IPS-NIHi7 (cell line): ENCODE measurements at regions not wholly inside any gene's neighbourhood (a gene's known extent, or its start where the extent isn't known, plus 50 kb on each side); places are given as distances from the start of the nearest gene placed in this dataset.
A peak's percentile ranks its signal among the peaks of the same experiment; 100 is the strongest.

Experiments used
- DNase-seq: peaks from one replicate; pipeline ENCODE4 v3.0.0; 2012; ENCODE audit warnings: mixed read lengths; ENCODE audit errors: extremely low spot score

GRCh38 chr14:101066826-101067510 is 163.4 kb upstream of the RTL1 start:
- no peak for DNase-seq

DNA sequence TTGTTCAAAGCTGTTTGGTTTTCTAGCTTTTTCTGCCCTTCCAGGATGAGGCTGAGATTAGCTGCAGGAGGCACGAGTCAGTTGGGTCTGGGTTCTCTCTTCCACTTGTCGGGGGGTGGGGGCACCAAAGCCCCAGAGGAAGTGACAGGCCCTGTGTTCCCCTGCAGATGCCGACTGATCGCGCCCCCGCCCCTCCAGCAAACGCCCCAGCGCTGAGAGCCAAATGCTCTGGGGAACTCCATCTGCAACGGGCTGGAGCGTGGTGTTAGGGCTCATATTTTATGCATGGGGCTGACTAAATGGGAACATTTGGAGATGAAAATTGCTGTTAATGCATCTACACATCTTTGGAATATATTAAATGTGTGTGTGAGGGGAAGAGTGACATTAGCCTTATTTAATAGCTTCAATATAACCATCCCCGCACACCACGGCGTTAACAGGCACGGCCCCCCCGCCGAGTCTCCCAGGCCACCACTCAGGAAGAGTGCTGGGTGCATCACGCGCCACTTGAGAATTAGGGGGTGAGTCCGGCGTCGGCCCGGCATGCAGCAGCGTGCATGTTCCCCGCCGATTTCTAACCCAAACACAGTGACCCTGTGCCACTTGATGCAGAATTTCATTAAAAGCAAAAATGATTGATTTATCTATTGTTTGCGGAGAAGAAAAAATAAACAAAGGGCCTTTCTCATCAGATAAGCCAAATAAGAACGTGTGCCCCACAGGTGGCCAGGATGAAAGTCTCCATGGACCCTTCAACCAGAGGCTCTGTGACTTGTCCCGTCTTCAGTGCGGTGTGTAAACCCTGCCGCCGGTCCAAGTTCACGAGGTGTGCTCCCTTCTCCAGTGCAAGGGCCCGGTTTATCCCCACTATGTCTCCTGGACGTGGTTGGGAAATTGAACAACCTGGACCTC is 165.0 kb upstream of the RTL1 start:
- DNase-seq, result no peak

DNA sequence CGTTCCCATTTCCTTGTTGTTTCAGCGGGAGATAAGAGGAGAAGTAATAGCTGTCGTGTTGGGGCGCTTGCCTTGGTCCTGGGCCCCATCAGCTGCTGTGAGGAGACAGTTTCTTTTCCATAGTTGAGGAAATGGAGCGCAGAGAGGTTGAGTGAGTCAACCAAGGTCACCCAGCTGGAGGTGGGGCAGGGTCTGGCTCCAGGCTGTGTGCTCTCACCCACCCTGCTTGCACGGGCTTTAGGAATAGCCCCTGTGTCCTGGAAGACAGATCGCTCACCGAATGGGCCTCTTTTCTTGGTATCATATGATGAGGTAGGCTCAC is 165.7 kb upstream of the RTL1 start:
- DNase-seq, result no peak

DNA sequence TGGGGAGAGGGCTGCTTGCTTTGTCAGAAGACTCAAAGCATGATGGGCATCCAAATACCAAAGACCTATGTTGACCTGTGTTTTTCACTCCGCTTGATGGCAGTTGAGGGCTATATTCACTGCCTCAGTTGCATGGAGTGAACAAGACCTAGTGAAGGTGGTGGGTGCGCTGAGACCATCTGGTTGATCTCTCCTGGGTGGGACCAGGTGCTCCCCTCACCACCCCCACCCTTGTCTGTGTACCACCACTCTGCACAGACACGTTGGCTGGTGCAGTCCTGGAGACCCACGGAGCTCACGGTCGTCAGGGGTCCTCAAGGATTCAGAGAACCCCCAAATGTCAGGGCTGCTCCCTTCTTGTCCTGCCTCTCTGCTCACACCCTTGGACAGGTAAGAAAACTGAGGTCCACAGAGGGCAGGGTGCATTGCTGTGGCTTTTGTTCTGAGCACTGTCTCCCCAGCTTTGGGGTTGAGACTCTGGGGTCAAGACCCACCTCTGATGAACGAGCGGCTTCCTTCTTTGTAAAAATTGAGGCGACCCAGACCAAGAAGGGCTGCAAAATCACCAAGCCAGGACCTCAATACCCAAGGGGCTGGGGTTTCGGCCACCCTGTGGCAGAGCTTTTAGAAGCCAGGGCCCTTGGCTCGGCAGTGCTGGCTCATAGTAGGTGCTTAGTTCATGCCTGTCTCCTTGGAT is 166.3 kb upstream of the RTL1 start:
- DNase-seq, result no peak

- no peak for DNase-seq
Measured at GRCh38 chr14:101070540-101071492, 167.3 kb upstream of the RTL1 start.

- DNase-seq, result no peak
Measured at GRCh38 chr14:101071493-101071906, 168.0 kb upstream of the RTL1 start.

DNA sequence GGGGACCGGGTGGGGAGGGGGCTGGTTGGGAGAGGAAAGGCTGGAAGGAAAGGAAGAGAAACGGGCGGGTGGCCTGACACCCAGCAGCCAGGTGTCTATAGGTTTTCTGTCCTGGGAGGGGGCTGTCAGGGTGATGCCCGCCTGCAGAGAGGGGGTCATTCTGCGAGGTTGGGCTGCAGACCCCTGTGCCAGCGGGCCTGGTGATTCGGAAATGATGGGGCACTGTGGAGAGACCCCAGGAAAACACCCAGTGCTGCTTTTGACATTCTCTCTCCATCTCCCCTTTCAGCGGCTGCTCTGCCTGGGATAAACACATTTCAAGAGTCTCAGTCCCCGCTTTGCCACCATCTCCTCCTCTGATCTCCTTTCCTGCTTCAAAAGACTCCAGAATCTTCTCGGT is 168.5 kb upstream of the RTL1 start:
- no peak for DNase-seq

DNA sequence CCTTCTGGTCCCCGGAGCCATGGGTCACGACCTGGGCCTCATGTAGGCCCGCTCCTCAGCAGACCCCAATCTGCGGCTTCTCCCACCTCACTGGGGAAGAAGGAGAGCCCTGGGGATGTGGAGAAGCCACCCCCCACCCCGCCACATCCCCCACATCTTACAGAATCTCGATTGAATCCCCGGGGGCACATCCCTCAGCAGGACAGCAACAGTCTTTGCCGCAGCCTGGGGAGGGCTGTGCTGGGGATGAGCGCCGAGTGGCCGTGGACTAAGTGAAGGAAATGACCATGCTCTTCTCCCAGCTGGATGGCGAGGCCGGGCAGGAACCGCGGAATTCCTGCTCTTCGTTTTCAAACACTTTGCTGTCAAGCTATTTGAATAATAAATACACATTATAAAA is 169.0 kb upstream of the RTL1 start:
- no peak for DNase-seq

DNA sequence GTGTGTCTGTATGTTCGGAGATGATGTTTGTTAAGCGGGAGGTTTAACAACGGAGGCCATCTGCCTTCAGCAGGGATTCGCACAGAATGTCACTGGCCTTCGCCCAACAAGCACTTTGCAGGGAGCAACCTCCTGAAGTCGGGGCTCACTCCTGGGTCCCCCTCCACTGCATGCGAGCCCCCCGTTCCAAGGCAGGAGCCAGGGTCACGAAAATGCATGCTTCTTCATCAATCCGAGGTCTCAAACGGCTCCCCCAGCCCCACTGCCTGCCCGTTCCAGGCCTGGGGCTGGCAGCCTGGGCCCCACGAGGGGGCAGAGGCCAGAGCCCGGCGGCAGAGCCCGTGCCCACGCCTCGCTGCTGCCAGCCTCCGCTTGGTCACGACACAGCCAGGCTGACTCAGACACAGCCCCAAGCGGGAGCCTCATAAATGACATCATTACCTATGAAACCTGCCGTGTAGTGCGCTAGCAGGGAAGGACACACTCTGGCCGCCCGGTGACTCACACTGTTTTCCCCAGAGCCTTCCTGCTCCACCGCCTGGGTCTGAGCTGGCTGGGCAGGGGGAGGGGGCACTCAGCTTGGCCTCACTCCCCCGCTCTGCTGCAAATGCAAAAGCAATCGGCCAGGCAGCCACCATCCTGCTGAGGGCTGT is 169.5 kb upstream of the RTL1 start:
- DNase-seq, result peak; percentile 90

DNA sequence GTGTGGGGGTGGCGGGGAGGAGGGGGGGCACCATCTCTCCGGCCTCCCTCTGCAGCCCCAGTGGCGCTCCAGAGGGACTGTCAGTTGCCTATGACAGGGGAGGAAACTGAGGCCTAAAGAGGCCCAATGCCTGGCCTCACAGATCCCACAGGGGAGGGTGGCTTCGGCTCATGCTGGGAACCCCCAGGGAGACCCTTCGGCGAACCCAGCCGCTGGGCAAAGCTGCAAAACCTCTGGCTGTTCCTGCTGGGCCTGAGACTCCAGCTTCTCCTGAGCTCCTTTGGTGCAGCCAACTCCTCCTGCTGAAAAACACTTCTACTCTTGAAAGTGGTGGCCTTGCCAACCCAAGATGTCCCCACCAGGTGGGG is 170.1 kb upstream of the RTL1 start:
- DNase-seq, result no peak

GRCh38 chr14:101074196-101075024 is 170.9 kb upstream of the RTL1 start:
- no peak for DNase-seq

DNA sequence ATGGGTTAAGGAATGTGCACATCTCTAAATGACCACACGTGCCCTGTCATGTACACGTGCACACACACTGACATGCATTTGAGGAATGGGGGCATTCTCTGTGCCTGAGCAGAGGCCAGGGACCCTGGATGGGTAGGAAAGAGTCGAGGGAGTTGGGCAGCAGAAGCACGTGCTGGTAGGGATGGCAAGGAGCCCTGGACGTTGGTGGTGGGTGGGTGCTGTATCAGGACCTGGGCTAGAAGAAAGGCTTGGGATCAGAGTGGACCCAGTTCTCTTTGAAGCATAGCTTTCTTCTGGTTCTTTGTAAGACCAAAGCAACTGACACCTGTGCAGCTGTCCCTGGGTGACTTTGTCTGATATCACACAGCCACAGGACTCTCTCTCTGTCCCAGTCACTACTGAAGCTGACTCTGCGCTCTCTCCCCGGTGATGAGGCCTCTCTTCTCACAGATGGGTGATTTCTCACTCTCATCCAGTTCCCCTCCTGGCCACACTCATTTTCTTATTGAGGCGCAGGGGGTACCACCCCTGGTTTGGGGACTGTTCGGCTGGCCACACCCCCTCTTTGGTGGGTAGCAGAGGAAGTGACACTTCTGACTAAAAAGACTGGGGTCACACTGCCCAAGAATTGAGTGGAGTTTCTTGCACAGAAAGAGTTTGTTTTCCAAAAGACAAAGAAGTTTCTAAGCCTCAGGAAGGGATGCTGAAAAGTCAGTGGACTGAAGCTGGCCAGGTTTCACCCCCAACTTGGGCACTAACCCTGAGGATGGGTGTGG is 171.7 kb upstream of the RTL1 start:
- no peak for DNase-seq

DNA sequence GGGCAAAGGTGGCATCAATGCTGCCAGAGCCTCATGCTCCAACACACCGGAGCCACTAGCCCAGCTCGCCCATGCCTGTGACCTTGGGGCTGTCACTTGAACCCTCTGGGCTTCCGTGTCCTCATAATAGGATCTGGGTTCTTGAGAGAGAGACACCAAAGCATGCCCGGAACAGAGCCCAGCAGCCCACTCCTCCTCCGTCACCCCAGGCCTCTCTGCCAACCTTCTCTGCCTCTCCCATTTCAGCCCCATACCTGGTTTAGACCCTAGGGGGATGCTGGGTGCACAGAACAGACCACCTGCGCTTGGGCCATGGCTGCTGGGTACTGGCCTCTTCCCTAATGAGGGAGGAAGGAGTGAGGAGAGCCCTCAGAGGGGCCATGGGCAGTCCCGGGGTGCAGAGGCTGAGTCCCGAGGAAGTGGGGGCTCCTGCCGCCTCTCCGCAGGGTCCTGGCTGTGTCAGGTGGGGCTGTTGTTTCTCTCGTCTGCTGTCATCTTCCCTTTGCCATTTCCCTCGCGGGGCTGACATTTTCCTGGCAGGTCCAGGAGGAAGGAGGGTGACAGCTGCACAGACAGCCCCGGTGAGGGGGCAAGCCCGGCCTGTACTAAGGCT is 172.4 kb upstream of the RTL1 start:
- DNase-seq, result no peak

DNA sequence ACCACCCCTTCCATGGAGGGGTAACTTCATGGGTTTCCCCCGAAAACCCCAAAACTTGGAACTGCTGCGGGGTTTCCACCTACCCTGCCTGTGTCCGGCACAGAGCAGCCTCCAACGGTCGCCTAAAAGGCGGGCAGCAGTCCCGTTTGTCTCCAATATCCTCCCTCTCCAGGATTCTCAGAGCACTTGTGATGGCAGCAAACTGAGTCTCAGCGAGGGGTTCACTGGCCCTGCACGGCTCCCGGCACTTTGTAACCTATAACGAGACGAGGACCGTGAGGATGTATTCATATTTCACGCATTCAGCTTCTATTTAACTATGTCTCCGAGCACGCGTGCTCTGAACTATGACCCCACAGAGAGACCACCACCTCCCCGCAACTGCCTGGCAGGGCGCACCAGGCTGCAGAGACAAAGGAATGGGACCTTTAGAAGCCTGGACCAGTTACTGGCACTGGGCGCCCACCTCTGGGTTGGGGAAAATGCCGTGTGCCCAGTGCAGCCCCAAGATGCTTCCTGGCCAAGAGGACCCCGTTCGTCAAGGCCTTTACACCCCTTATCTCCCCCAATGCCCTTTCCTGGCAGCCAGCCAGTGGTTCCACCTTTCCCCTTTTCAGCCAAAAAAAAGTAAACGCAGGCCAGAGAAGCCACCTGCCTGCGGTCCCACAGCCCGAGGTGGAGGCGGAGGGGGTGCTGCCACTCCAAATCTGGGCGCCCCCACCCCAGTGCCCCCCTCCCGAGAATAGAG is 173.1 kb upstream of the RTL1 start:
- DNase-seq, result no peak

- DNase-seq, result peak; percentile 90
Measured at GRCh38 chr14:101077481-101078074, 174.1 kb upstream of the RTL1 start.

GRCh38 chr14:101078170-101078891 is 174.8 kb upstream of the RTL1 start:
- no peak for DNase-seq

- no peak for DNase-seq
Measured at GRCh38 chr14:101078892-101079221, 175.3 kb upstream of the RTL1 start.
